GM23338 (cell line): ENCODE measurements at regions not wholly inside any gene's neighbourhood (a gene's known extent, or its start where the extent isn't known, plus 50 kb on each side); places are given as distances from the start of the nearest gene placed in this dataset.

Source experiments
- ATAC-seq: fragments of 200-7000 bp; cut with Tn5 transposase; 3 replicates; pipeline ENCODE4 v1.9.1; 2020
- DNase-seq: peaks from one replicate; pipeline ENCODE4 v3.0.0-alpha.2; 2015; ENCODE audit warnings: low spot score
- H2AFZ ChIP-seq: fragments of 200-600 bp; sonication (generic); 2 replicates; pipeline ENCODE4 v1.8.0; 2016; ENCODE audit warnings: antibody characterized with exemption, mild to moderate bottlenecking, moderate library complexity
- H3F3A ChIP-seq: fragments of 200-600 bp; sonication (generic); replicated peaks from 2 replicates; pipeline ENCODE4 v1.8.0; 2017; ENCODE audit warnings: antibody characterized with exemption, mixed run types, low read depth
- H3K27ac ChIP-seq: fragments of 200-600 bp; sonication (generic); 2 replicates; pipeline ENCODE4 v1.6.1; 2016; ENCODE audit warnings: low read depth
- H3K27me3 ChIP-seq: fragments of 200-600 bp; sonication (generic); 2 replicates; pipeline ENCODE4 v1.8.0; 2016; ENCODE audit warnings: mild to moderate bottlenecking, mixed run types, moderate library complexity; ENCODE audit not compliant: insufficient read depth
- H3K36me3 ChIP-seq: fragments of 200-600 bp; sonication (generic); 2 replicates; pipeline ENCODE4 v1.8.0; 2016; ENCODE audit warnings: mild to moderate bottlenecking; ENCODE audit not compliant: insufficient read depth
- H3K4me1 ChIP-seq: fragments of 200-600 bp; sonication (generic); 2 replicates; pipeline ENCODE4 v1.8.0; 2016; ENCODE audit warnings: mild to moderate bottlenecking, moderate library complexity; ENCODE audit not compliant: insufficient read depth
- H3K4me2 ChIP-seq: fragments of 200-600 bp; sonication (generic); 2 replicates; pipeline ENCODE4 v1.7.1; 2017; ENCODE audit warnings: mixed run types
- H3K4me3 ChIP-seq: fragments of 200-600 bp; sonication (generic); 2 replicates; pipeline ENCODE4 v1.6.1; 2016; ENCODE audit warnings: mixed run types
- H3K79me2 ChIP-seq: fragments of 200-600 bp; sonication (generic); replicated peaks from 2 replicates; pipeline ENCODE4 v1.8.0; 2017; ENCODE audit warnings: mild to moderate bottlenecking; ENCODE audit not compliant: insufficient read depth
- H3K9me2 ChIP-seq: fragments of 200-600 bp; sonication (generic); 2 replicates; pipeline ENCODE4 v1.8.0; 2017; ENCODE audit not compliant: insufficient read depth
- H4K20me1 ChIP-seq: fragments of 200-600 bp; sonication (generic); replicated peaks from 2 replicates; pipeline ENCODE4 v1.8.0; 2017; ENCODE audit warnings: mild to moderate bottlenecking; ENCODE audit not compliant: insufficient read depth
- H3K27ac Mint-ChIP-seq: 2 replicates; pipeline ENCODE4 v1.8.0; 2020; ENCODE audit warnings: inconsistent platforms, mild to moderate bottlenecking, moderate library complexity, mixed read lengths
- H3K27me3 Mint-ChIP-seq: 3 replicates; pipeline ENCODE4 v1.8.0; 2022; ENCODE audit warnings: low read depth, mild to moderate bottlenecking, moderate library complexity, mixed read lengths, inconsistent platforms; ENCODE audit not compliant: insufficient read depth, poor library complexity
- H3K36me3 Mint-ChIP-seq: 3 replicates; pipeline ENCODE4 v1.8.0; 2021; ENCODE audit warnings: low read depth, mild to moderate bottlenecking, inconsistent platforms, moderate library complexity, mixed read lengths
- H3K4me1 Mint-ChIP-seq: 3 replicates; pipeline ENCODE4 v1.8.0; 2020; ENCODE audit warnings: mild to moderate bottlenecking, inconsistent platforms, mixed read lengths
- H3K4me3 Mint-ChIP-seq: 3 replicates; pipeline ENCODE4 v1.8.0; 2021; ENCODE audit warnings: moderate library complexity, mild to moderate bottlenecking, inconsistent platforms, mixed read lengths
- H3K9me3 Mint-ChIP-seq: 3 replicates; pipeline ENCODE4 v1.8.0; 2020; ENCODE audit warnings: moderate library complexity, mild to moderate bottlenecking, inconsistent platforms, mixed read lengths
- EZH2 ChIP-seq: fragments of 200-600 bp; sonication (generic); IDR thresholded peaks from one replicate; pipeline ENCODE4 v1.8.0; 2017; ENCODE audit warnings: antibody characterized with exemption, mild to moderate bottlenecking, low read depth; ENCODE audit not compliant: unreplicated experiment
- JUNB ChIP-seq: IDR thresholded peaks from one replicate; pipeline ENCODE4 v1.6.1; 2016; ENCODE audit warnings: antibody characterized with exemption; ENCODE audit not compliant: unreplicated experiment
- NANOG ChIP-seq: IDR thresholded peaks from 2 replicates; pipeline ENCODE4 v1.6.1; 2016; ENCODE audit warnings: antibody characterized with exemption, borderline replicate concordance
- ZNF114 ChIP-seq: fragments of 250-450 bp; sonication (Bioruptor Pico); IDR thresholded peaks from 2 replicates; pipeline ENCODE4 v1.5.0; 2020; ENCODE audit warnings: mild to moderate bottlenecking, moderate library complexity
- ZNF331 ChIP-seq: fragments of 250-450 bp; sonication (Bioruptor Pico); IDR thresholded peaks from 2 replicates; pipeline ENCODE4 v1.5.0; 2020; ENCODE audit warnings: low read depth, mild to moderate bottlenecking, moderate library complexity
- TF ChIP-seq, protein P1 (sequence below): fragments of 250-450 bp; sonication (Bioruptor Pico); IDR thresholded peaks from 2 replicates; pipeline ENCODE4 v1.5.0; 2020; ENCODE audit warnings: mild to moderate bottlenecking, moderate library complexity
- TF ChIP-seq, protein P2 (sequence below): IDR thresholded peaks from 2 replicates; pipeline ENCODE4 v1.6.1; 2016; ENCODE audit warnings: antibody characterized with exemption

DNA sequence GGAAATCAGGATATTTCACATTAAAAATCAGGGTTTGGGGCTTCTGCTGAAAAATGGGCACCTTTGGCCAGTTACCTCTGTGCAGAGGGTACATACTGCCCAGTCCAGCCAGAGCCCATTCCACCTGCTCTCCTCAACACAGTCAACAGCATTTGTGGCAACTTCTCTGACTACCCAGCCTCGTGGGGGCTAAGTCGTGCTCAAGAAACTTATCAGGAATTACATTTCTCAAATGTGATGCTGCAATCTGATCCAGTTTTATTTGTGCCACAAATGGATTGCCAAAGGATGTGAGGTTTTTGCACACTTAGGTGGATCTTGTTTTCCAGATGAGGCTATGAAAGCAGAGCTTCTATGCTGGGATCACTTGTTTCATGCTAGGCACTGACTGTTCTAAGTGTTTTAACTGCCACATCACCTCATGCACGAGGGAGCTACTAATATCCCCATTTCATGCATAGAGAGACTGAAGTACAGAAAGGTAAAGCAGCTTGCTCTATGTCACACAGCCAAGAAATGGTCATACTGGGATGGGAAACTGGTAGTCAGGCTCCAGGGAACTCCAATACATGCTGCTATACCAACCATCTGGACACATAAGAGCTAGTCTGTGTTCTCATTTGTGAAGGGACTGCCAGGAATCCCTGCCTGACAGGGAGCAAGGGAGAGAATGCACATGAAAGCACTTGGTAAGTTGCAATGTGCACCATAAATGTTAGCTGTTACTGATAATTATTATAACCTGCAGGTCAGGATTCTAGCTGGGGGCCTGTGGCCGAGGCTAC lies 89.0 kb upstream of the HK2 start (continued):
- TF ChIP-seq, protein P1, sequence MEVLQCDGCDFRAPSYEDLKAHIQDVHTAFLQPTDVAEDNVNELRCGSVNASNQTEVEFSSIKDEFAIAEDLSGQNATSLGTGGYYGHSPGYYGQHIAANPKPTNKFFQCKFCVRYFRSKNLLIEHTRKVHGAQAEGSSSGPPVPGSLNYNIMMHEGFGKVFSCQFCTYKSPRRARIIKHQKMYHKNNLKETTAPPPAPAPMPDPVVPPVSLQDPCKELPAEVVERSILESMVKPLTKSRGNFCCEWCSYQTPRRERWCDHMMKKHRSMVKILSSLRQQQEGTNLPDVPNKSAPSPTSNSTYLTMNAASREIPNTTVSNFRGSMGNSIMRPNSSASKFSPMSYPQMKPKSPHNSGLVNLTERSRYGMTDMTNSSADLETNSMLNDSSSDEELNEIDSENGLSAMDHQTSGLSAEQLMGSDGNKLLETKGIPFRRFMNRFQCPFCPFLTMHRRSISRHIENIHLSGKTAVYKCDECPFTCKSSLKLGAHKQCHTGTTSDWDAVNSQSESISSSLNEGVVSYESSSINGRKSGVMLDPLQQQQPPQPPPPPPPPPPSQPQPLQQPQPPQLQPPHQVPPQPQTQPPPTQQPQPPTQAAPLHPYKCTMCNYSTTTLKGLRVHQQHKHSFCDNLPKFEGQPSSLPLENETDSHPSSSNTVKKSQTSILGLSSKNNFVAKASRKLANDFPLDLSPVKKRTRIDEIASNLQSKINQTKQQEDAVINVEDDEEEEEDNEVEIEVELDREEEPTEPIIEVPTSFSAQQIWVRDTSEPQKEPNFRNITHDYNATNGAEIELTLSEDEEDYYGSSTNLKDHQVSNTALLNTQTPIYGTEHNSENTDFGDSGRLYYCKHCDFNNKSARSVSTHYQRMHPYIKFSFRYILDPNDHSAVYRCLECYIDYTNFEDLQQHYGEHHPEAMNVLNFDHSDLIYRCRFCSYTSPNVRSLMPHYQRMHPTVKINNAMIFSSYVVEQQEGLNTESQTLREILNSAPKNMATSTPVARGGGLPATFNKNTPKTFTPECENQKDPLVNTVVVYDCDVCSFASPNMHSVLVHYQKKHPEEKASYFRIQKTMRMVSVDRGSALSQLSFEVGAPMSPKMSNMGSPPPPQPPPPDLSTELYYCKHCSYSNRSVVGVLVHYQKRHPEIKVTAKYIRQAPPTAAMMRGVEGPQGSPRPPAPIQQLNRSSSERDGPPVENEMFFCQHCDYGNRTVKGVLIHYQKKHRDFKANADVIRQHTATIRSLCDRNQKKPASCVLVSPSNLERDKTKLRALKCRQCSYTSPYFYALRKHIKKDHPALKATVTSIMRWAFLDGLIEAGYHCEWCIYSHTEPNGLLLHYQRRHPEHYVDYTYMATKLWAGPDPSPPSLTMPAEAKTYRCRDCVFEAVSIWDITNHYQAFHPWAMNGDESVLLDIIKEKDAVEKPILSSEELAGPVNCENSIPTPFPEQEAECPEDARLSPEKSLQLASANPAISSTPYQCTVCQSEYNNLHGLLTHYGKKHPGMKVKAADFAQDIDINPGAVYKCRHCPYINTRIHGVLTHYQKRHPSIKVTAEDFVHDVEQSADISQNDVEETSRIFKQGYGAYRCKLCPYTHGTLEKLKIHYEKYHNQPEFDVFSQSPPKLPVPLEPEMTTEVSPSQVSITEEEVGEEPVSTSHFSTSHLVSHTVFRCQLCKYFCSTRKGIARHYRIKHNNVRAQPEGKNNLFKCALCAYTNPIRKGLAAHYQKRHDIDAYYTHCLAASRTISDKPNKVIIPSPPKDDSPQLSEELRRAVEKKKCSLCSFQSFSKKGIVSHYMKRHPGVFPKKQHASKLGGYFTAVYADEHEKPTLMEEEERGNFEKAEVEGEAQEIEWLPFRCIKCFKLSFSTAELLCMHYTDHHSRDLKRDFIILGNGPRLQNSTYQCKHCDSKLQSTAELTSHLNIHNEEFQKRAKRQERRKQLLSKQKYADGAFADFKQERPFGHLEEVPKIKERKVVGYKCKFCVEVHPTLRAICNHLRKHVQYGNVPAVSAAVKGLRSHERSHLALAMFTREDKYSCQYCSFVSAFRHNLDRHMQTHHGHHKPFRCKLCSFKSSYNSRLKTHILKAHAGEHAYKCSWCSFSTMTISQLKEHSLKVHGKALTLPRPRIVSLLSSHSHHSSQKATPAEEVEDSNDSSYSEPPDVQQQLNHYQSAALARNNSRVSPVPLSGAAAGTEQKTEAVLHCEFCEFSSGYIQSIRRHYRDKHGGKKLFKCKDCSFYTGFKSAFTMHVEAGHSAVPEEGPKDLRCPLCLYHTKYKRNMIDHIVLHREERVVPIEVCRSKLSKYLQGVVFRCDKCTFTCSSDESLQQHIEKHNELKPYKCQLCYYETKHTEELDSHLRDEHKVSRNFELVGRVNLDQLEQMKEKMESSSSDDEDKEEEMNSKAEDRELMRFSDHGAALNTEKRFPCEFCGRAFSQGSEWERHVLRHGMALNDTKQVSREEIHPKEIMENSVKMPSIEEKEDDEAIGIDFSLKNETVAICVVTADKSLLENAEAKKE (CRISPR knock-in tag) = no peak
- no peak for TF ChIP-seq ZNF114 (CRISPR knock-in tag)

DNA sequence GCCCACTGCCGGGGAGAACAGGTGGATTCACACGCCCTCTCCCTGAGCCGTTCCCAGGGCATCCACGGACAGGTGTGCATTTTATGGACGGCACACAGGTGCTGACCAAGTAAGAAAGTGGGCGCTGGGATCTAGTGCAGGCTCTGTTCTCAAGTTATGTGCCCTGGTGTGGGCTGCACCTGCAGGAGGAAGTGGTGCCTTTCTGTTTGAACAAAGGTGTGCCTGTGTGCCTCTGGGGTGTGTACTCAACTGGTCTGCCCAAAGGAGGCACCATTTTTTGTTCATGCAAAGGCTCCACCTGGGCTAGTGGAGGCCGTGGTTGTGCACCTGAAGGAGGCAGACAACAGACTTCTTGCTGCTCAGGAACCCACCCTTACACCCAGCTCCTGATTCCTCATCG lies 88.2 kb upstream of the HK2 start:
- no peak overlapping the region for H3K4me3 ChIP-seq

More for the DNA sequence above, 88.2 kb upstream of the HK2 start:
- Mint-ChIP-seq H3K4me3 (no peak overlapping the region), H3K27me3 (peaks cover 10% of the 10 kb centered on the region), H3K27ac (no peak overlapping the region), H3K4me1 (peaks cover 16% of the 10 kb centered on the region), H3K36me3 (no peaks in the 10 kb centered on the region), H3K9me3 (no peaks in the 10 kb centered on the region)
- Histone ChIP-seq H3K36me3 (no peaks in the 10 kb centered on the region), H3K27me3 (no peaks in the 10 kb centered on the region), H3K9me2 (0 out of 2 replicates have a peak, but pooled peaks cover 5% of the 10 kb centered on the region), H3K27ac (no peak overlapping the region), H4K20me1 (no peaks in the 10 kb centered on the region), H2AFZ (no peak overlapping the region), H3K4me2 (no peak overlapping the region), H3F3A (no peaks in the 10 kb centered on the region), H3K79me2 (no peaks in the 10 kb centered on the region), H3K4me1 (peaks cover 4% of the 10 kb centered on the region; the same call in 1 of the 2 replicates)
- no peak for ATAC-seq
- TF ChIP-seq JUNB = no peak
- no peak for TF ChIP-seq NANOG
- no peak for TF ChIP-seq EZH2
- TF ChIP-seq, protein P2, sequence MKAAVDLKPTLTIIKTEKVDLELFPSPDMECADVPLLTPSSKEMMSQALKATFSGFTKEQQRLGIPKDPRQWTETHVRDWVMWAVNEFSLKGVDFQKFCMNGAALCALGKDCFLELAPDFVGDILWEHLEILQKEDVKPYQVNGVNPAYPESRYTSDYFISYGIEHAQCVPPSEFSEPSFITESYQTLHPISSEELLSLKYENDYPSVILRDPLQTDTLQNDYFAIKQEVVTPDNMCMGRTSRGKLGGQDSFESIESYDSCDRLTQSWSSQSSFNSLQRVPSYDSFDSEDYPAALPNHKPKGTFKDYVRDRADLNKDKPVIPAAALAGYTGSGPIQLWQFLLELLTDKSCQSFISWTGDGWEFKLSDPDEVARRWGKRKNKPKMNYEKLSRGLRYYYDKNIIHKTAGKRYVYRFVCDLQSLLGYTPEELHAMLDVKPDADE = no peak
- TF ChIP-seq ZNF331 (CRISPR knock-in tag) = no peak
- no peak for DNase-seq
